SU-DHL-6 (cell line): ENCODE measurements at regions not wholly inside any gene's neighbourhood (a gene's known extent, or its start where the extent isn't known, plus 50 kb on each side); places are given as distances from the start of the nearest gene placed in this dataset.

Source experiments
- CTCF ChIP-seq: fragments of 200-600 bp; sonication (generic); IDR thresholded peaks from one replicate; pipeline ENCODE4 v1.5.1; 2017; ENCODE audit warnings: antibody characterized with exemption, mild to moderate bottlenecking, low read length, moderate library complexity; ENCODE audit not compliant: insufficient read depth, poor library complexity, severe bottlenecking
- EZH2phosphoT487 ChIP-seq: fragments of 200-600 bp; sonication (generic), shearing (Covaris generic); conservative IDR thresholded peaks from 2 replicates; pipeline ENCODE4 v1.6.1; 2018; ENCODE audit warnings: mild to moderate bottlenecking, antibody characterized with exemption, low read length, moderate library complexity, mixed read lengths

- TF ChIP-seq CTCF (no peak), EZH2phosphoT487 (no peak)
These were observed 283.1 kb downstream of the IDS start for GRCh38 chrX:149222040-149222439.
